Right cardiac atrium (tissue), 5 donors: ENCODE measurements at regions not wholly inside any gene's neighbourhood (a gene's known extent, or its start where the extent isn't known, plus 50 kb on each side); places are given as distances from the start of the nearest gene placed in this dataset.
A peak's percentile ranks its signal among the peaks of the same experiment; 100 is the strongest.

Experiments used
- ATAC-seq, 2 donors: fragments of 200-7000 bp; cut with Tn5 transposase; one replicate each; pipeline versions ENCODE4 v1.8.0 to v1.9.1; 2020; ENCODE audit warnings: moderate library complexity in 2 of 2, mild to moderate bottlenecking in 1 of 2
- DNase-seq, 3 donors: peaks; one replicate each; pipeline ENCODE4 v3.0.0-alpha.2; 2020
- H3K27ac ChIP-seq: one replicate; pipeline ENCODE4 v1.5.1; 2013; ENCODE audit warnings: mild to moderate bottlenecking, low read length, control low read depth, moderate library complexity
- H3K27me3 ChIP-seq: one replicate; pipeline ENCODE4 v1.6.1; 2013; ENCODE audit not compliant: control insufficient read depth, insufficient read depth
- H3K4me1 ChIP-seq: one replicate; pipeline ENCODE4 v1.6.1; 2013; ENCODE audit warnings: low read length; ENCODE audit not compliant: control insufficient read depth, insufficient read depth
- H3K4me3 ChIP-seq: one replicate; pipeline ENCODE4 v1.5.1; 2013; ENCODE audit warnings: low read length, control low read depth
- H3K9me3 ChIP-seq: one replicate; pipeline ENCODE4 v1.6.1; 2013; ENCODE audit warnings: low read length; ENCODE audit not compliant: control insufficient read depth
- WGBS: extraction: QIAGEN DNeasy Blood & Tissue Kit; methylation state at CpG from one replicate; pipeline ENCODE4 v1.1.7; 2013; 5-methylcytosine and 5-hydroxymethylcytosine counted together
- intact Hi-C, 4 donors: fragments of 100-400 bp; cut with DNase I; formaldehyde crosslinking; loops; one replicate each; pipeline versions ENCODE4 v1.11.0 to v1.14.0; 2022 to 2023
- donor health status: healthy with polysubstance abuse.
- donor health status: DM: no; HTN: yes; CAD: no.
- donor health status: DM: no; HTN: no; CAD: no.
- donor health status: DM: no; HTN: yes; CAD: no; lungs with severe emphysema.
- donor health status: DM: yes; HTN: yes; CAD: no.

- Histone ChIP-seq H3K9me3 (no peaks in the 10 kb centered on the region), H3K4me1 (no peaks in the 10 kb centered on the region), H3K27me3 (no peaks in the 10 kb centered on the region), H3K27ac (no peak overlapping the region), H3K4me3 (no peak overlapping the region)
- intact Hi-C loops = no loop called here
- peak; percentile 32 to 39 for ATAC-seq
- 76% methylated on average over 18 of the region's 18 CpGs for WGBS
- DNase-seq = peak in 2 of 3 donors; percentile 73
Measured at GRCh38 chr9:89655990-89656657, 51.3 kb downstream of the GADD45G start.

- intact Hi-C loops = no loop called here
- no peak overlapping the region for H3K27ac ChIP-seq
- DNase-seq = no peak
- ATAC-seq = no peak
- 92% methylated on average over 5 of the region's 5 CpGs for WGBS
- H3K4me1 ChIP-seq = peaks cover 4% of the 10 kb centered on the region
- no peaks in the 10 kb centered on the region for H3K9me3 ChIP-seq
- no peaks in the 10 kb centered on the region for H3K27me3 ChIP-seq
- H3K4me3 ChIP-seq = no peak overlapping the region
Measured at GRCh38 chr9:89657295-89657694, 52.5 kb downstream of the GADD45G start.

GRCh38 chr9:89657765-89658164, 53.0 kb downstream of the GADD45G start:
- WGBS = 86% methylated on average over 4 of the region's 4 CpGs
- Histone ChIP-seq H3K27ac (no peak overlapping the region), H3K27me3 (no peaks in the 10 kb centered on the region), H3K4me1 (peaks cover 4% of the 10 kb centered on the region), H3K9me3 (no peaks in the 10 kb centered on the region), H3K4me3 (no peak overlapping the region)
- DNase-seq (peak in 1 of 3 donors; percentile 2), ATAC-seq (no peak)
- intact Hi-C loops = no loop called here

- Histone ChIP-seq H3K27ac (no peak overlapping the region), H3K4me3 (no peak overlapping the region), H3K4me1 (peaks cover 4% of the 10 kb centered on the region), H3K27me3 (no peaks in the 10 kb centered on the region), H3K9me3 (no peaks in the 10 kb centered on the region)
- WGBS = 75% methylated on average over 5 of the region's 5 CpGs
- intact Hi-C loops = no loop called here
- no peak for ATAC-seq
- peak in 1 of 3 donors; percentile 36 for DNase-seq
Measured at GRCh38 chr9:89658401-89658800, 53.6 kb downstream of the GADD45G start.

GRCh38 chr9:89658931-89659330, 54.1 kb downstream of the GADD45G start:
- Histone ChIP-seq H3K9me3 (no peaks in the 10 kb centered on the region), H3K27ac (no peak overlapping the region), H3K27me3 (no peaks in the 10 kb centered on the region), H3K4me3 (no peak overlapping the region), H3K4me1 (peaks cover 4% of the 10 kb centered on the region)
- intact Hi-C loops = no loop called here
- ATAC-seq (no peak), DNase-seq (peak in 1 of 3 donors; percentile 41)
- WGBS = 96% methylated on average over 6 of the region's 6 CpGs

- peak in 1 of 3 donors; percentile 22 for DNase-seq
- Histone ChIP-seq H3K4me3 (no peak overlapping the region), H3K27me3 (no peaks in the 10 kb centered on the region), H3K27ac (no peak overlapping the region), H3K4me1 (peaks cover 4% of the 10 kb centered on the region), H3K9me3 (no peaks in the 10 kb centered on the region)
- 96% methylated on average over 9 of the region's 9 CpGs for WGBS
- ATAC-seq = no peak
- intact Hi-C loops = no loop called here
Measured at GRCh38 chr9:89659473-89659872, 54.7 kb downstream of the GADD45G start.

- intact Hi-C loops = no loop called here
- ATAC-seq (no peak), DNase-seq (peak in 1 of 3 donors; percentile 39)
- H3K27me3 ChIP-seq = no peaks in the 10 kb centered on the region
- no peak overlapping the region for H3K4me3 ChIP-seq
- WGBS = 91% methylated on average over 6 of the region's 6 CpGs
- peaks cover 4% of the 10 kb centered on the region for H3K4me1 ChIP-seq
- no peaks in the 10 kb centered on the region for H3K9me3 ChIP-seq
- peak overlapping the region; percentile 2 for H3K27ac ChIP-seq
Measured at GRCh38 chr9:89659891-89660685, 55.3 kb downstream of the GADD45G start.

GRCh38 chr9:89661391-89661949, 56.7 kb downstream of the GADD45G start:
- 23% methylated on average over 13 of the region's 13 CpGs for WGBS
- no peaks in the 10 kb centered on the region for H3K9me3 ChIP-seq
- no peaks in the 10 kb centered on the region for H3K27me3 ChIP-seq
- ATAC-seq (peak; percentile 55 to 60), DNase-seq (peak in 1 of 3 donors; percentile 68)
- H3K4me1 ChIP-seq = peaks cover 4% of the 10 kb centered on the region
- intact Hi-C loops = no loop called here
- H3K4me3 ChIP-seq = no peak overlapping the region
- peak overlapping the region; percentile 88 for H3K27ac ChIP-seq

- intact Hi-C loops = no loop called here
- ATAC-seq = peak; percentile 97 to 99
- Histone ChIP-seq H3K27ac (peak overlapping the region; percentile 88), H3K4me1 (peaks cover 4% of the 10 kb centered on the region), H3K9me3 (no peaks in the 10 kb centered on the region), H3K27me3 (no peaks in the 10 kb centered on the region), H3K4me3 (peak overlapping the region; percentile 38)
- DNase-seq = peak; percentile 98 to 99 (median 99)
- 29% methylated on average over 21 of the region's 21 CpGs for WGBS
Measured at GRCh38 chr9:89661956-89662717, 57.3 kb downstream of the GADD45G start.

- no peak overlapping the region for H3K27ac ChIP-seq
- H3K4me3 ChIP-seq = no peak overlapping the region
- intact Hi-C loops = no loop called here
- no peaks in the 10 kb centered on the region for H3K9me3 ChIP-seq
- H3K4me1 ChIP-seq = peaks cover 4% of the 10 kb centered on the region
- DNase-seq = no peak
- ATAC-seq = no peak
- 86% methylated on average over 22 of the region's 22 CpGs for WGBS
- H3K27me3 ChIP-seq = no peaks in the 10 kb centered on the region
Measured at GRCh38 chr9:89662718-89663613, 58.2 kb downstream of the GADD45G start.
